ENCODE measurements at regions not wholly inside any gene's neighbourhood (a gene's known extent, or its start where the extent isn't known, plus 50 kb on each side); places are given as distances from the start of the nearest gene placed in this dataset.

GRCh38 chr5:110956280-110956912, 115.1 kb upstream of the TSLP start:
- TF ChIP-seq CTCF (IDR thresholded peaks at IDR 0.05): no peak
- no peak for TF ChIP-seq POLR2A (IDR thresholded peaks at IDR 0.05)
